ENCODE measurements at regions not wholly inside any gene's neighbourhood (a gene's known extent, or its start where the extent isn't known, plus 50 kb on each side); places are given as distances from the start of the nearest gene placed in this dataset.

DNA sequence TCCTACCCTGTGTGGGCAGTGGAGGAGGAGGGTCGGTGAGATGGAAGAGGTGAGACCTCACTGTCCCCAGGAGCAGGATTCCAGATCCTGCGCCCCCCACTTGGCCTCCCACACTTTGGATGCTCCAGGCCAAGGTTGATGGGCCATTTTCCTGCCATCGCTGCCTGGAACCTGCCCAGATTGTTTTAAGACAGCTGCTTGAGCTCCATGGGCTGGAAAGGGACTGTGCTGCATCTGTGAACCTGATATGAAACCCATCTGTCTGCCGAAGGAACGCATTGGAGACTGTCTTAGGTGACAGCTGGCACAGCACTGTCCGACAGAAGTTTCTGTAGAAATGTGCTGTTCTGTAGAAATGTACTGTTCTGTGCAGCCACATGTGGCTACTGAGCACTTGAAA, 72.7 kb upstream of the SLC25A48 start:
- TF ChIP-seq POLR2AphosphoS5 (IDR thresholded peaks at IDR 0.05; ENCODE audit: low read length) (no peak), NR2C2 (IDR thresholded peaks at IDR 0.05; ENCODE audit: borderline replicate concordance, control insufficient read depth, insufficient read length, low read depth) (no peak), SREBF2 (IDR thresholded peaks at IDR 0.05; ENCODE audit: low read length) (no peak), EZH2 (IDR thresholded peaks at IDR 0.05; ENCODE audit: borderline replicate concordance, control insufficient read depth, low read depth, low read length) (no peak)
- TF ChIP-seq, protein P1, sequence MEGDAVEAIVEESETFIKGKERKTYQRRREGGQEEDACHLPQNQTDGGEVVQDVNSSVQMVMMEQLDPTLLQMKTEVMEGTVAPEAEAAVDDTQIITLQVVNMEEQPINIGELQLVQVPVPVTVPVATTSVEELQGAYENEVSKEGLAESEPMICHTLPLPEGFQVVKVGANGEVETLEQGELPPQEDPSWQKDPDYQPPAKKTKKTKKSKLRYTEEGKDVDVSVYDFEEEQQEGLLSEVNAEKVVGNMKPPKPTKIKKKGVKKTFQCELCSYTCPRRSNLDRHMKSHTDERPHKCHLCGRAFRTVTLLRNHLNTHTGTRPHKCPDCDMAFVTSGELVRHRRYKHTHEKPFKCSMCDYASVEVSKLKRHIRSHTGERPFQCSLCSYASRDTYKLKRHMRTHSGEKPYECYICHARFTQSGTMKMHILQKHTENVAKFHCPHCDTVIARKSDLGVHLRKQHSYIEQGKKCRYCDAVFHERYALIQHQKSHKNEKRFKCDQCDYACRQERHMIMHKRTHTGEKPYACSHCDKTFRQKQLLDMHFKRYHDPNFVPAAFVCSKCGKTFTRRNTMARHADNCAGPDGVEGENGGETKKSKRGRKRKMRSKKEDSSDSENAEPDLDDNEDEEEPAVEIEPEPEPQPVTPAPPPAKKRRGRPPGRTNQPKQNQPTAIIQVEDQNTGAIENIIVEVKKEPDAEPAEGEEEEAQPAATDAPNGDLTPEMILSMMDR (IDR thresholded peaks at IDR 0.05 in 2 of 3, conservative IDR thresholded peaks at IDR 0.05 in 1 of 3; ENCODE audit: control insufficient read depth in 2 of 3, extremely low read depth in 1 of 3, insufficient read depth in 1 of 3, low read depth in 3 of 3, low read length in 3 of 3), result no peak
- TF ChIP-seq, protein P2, sequence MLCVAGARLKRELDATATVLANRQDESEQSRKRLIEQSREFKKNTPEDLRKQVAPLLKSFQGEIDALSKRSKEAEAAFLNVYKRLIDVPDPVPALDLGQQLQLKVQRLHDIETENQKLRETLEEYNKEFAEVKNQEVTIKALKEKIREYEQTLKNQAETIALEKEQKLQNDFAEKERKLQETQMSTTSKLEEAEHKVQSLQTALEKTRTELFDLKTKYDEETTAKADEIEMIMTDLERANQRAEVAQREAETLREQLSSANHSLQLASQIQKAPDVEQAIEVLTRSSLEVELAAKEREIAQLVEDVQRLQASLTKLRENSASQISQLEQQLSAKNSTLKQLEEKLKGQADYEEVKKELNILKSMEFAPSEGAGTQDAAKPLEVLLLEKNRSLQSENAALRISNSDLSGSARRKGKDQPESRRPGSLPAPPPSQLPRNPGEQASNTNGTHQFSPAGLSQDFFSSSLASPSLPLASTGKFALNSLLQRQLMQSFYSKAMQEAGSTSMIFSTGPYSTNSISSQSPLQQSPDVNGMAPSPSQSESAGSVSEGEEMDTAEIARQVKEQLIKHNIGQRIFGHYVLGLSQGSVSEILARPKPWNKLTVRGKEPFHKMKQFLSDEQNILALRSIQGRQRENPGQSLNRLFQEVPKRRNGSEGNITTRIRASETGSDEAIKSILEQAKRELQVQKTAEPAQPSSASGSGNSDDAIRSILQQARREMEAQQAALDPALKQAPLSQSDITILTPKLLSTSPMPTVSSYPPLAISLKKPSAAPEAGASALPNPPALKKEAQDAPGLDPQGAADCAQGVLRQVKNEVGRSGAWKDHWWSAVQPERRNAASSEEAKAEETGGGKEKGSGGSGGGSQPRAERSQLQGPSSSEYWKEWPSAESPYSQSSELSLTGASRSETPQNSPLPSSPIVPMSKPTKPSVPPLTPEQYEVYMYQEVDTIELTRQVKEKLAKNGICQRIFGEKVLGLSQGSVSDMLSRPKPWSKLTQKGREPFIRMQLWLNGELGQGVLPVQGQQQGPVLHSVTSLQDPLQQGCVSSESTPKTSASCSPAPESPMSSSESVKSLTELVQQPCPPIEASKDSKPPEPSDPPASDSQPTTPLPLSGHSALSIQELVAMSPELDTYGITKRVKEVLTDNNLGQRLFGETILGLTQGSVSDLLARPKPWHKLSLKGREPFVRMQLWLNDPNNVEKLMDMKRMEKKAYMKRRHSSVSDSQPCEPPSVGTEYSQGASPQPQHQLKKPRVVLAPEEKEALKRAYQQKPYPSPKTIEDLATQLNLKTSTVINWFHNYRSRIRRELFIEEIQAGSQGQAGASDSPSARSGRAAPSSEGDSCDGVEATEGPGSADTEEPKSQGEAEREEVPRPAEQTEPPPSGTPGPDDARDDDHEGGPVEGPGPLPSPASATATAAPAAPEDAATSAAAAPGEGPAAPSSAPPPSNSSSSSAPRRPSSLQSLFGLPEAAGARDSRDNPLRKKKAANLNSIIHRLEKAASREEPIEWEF (IDR thresholded peaks at IDR 0.05; ENCODE audit: insufficient replicate concordance, low read depth, low read length), result no peak

All from GM12878 (cell line).